ENCODE measurements at regions not wholly inside any gene's neighbourhood (a gene's known extent, or its start where the extent isn't known, plus 50 kb on each side); places are given as distances from the start of the nearest gene placed in this dataset.

GRCh38 chr1:82323144-82323841 lies 522.6 kb downstream of the ADGRL2 start:
- H3K4me3 ChIP-seq: no peak overlapping the region
- no peaks in the 10 kb centered on the region for H3K27me3 ChIP-seq
- no peaks in the 10 kb centered on the region for H3K4me1 ChIP-seq
- H3K27ac ChIP-seq: no peak overlapping the region
- 86% methylated on average over 3 of the region's 3 CpGs for WGBS
- TF ChIP-seq CTCF (IDR thresholded peaks at IDR 0.05) (no peak), POLR2AphosphoS5 (IDR thresholded peaks at IDR 0.05) (no peak), POLR2A (IDR thresholded peaks at IDR 0.05) (no peak), EP300 (IDR thresholded peaks at IDR 0.05) (no peak)
- no peaks in the 10 kb centered on the region for H3K9me3 ChIP-seq
- no peaks in the 10 kb centered on the region for H3K36me3 ChIP-seq
- no peak for DNase-seq (ENCODE audit: low spot score in 2 of 2)

- Histone ChIP-seq H3K27me3 (no peaks in the 10 kb centered on the region), H3K4me3 (no peak overlapping the region), H3K9me3 (no peaks in the 10 kb centered on the region), H3K36me3 (no peaks in the 10 kb centered on the region), H3K4me1 (no peaks in the 10 kb centered on the region), H3K27ac (no peak overlapping the region)
- DNase-seq (ENCODE audit: low spot score in 2 of 2): no peak
- TF ChIP-seq EP300 (IDR thresholded peaks at IDR 0.05) (no peak), POLR2AphosphoS5 (IDR thresholded peaks at IDR 0.05) (no peak), CTCF (IDR thresholded peaks at IDR 0.05) (no peak), POLR2A (IDR thresholded peaks at IDR 0.05) (no peak)
- 79% methylated on average over 1 of the region's 1 CpG for WGBS
Observed at GRCh38 chr1:82321794-82322193, 521.1 kb downstream of the ADGRL2 start.

- no peak overlapping the region for H3K4me3 ChIP-seq
- no peak overlapping the region for H3K27ac ChIP-seq
- H3K4me1 ChIP-seq: no peaks in the 10 kb centered on the region
- no peaks in the 10 kb centered on the region for H3K9me3 ChIP-seq
- H3K27me3 ChIP-seq: no peaks in the 10 kb centered on the region
- no peaks in the 10 kb centered on the region for H3K36me3 ChIP-seq
- TF ChIP-seq EP300 (IDR thresholded peaks at IDR 0.05): no peak
- TF ChIP-seq CTCF (IDR thresholded peaks at IDR 0.05): no peak
- DNase-seq (ENCODE audit: low spot score in 2 of 2): no peak
Observed at GRCh38 chr1:82319546-82319945, 518.8 kb downstream of the ADGRL2 start.

- no peaks in the 10 kb centered on the region for H3K9me3 ChIP-seq
- no peak for DNase-seq (ENCODE audit: low spot score in 2 of 2)
- WGBS: 89% methylated on average over 2 of the region's 2 CpGs
- H3K27me3 ChIP-seq: no peaks in the 10 kb centered on the region
- no peak overlapping the region for H3K4me3 ChIP-seq
- H3K4me1 ChIP-seq: no peaks in the 10 kb centered on the region
- no peak for TF ChIP-seq CTCF (IDR thresholded peaks at IDR 0.05)
- TF ChIP-seq POLR2A (IDR thresholded peaks at IDR 0.05): no peak
- no peak for TF ChIP-seq EP300 (IDR thresholded peaks at IDR 0.05)
- TF ChIP-seq POLR2AphosphoS5 (IDR thresholded peaks at IDR 0.05): no peak
- no peaks in the 10 kb centered on the region for H3K36me3 ChIP-seq
- H3K27ac ChIP-seq: no peak overlapping the region
Observed at GRCh38 chr1:82318921-82319320, 518.2 kb downstream of the ADGRL2 start.

- no peaks in the 10 kb centered on the region for H3K9me3 ChIP-seq
- no peak overlapping the region for H3K27ac ChIP-seq
- H3K27me3 ChIP-seq: no peaks in the 10 kb centered on the region
- TF ChIP-seq CTCF (IDR thresholded peaks at IDR 0.05) (no peak), POLR2A (IDR thresholded peaks at IDR 0.05) (no peak), POLR2AphosphoS5 (IDR thresholded peaks at IDR 0.05) (no peak), EP300 (IDR thresholded peaks at IDR 0.05) (no peak)
- no peaks in the 10 kb centered on the region for H3K4me1 ChIP-seq
- H3K4me3 ChIP-seq: no peak overlapping the region
- no peaks in the 10 kb centered on the region for H3K36me3 ChIP-seq
- no peak for DNase-seq (ENCODE audit: low spot score in 2 of 2)
Observed at GRCh38 chr1:82318265-82318664, 517.5 kb downstream of the ADGRL2 start.

All from suprapubic skin (tissue), 4 donors.